HUDEP-2 (cell line): ENCODE measurements at regions not wholly inside any gene's neighbourhood (a gene's known extent, or its start where the extent isn't known, plus 50 kb on each side); places are given as distances from the start of the nearest gene placed in this dataset.
"Not testable (repeated sequence)": the region's sequence is repeated elsewhere in the genome, so short reads cannot be mapped to it uniquely, and the experiment has no call there.

Experiments
- DNase-seq, 76 experiments: peaks; one replicate each; lab custom pipeline; 2025; ENCODE audit not compliant: unreplicated experiment in 76 of 76; lab: John Stamatoyannopoulos, UW

- DNase-seq = peak in 32 of 76 experiments; percentile 1 to 68 (median 28)
These were observed 186.8 kb downstream of the TMA16 start for GRCh38 chr4:163681208-163681821.

DNA sequence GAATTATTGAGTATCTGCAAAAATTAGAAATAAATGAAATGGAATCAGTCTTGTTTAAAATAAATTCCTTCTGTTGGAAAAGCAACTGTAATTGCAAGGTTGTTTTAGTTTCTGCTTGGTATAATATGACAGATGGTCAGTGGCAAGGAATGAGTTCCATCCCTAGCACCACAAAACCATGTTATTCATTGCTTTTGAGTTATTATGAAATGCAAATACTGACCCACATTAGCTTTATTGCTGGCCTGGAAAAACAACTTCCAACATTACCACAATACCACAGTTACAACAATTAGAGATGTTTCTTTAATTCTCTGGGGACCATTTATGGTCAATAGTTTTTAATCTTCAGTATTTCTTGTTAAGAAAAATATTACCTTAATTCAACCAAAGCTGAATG is 194.4 kb downstream of the TMA16 start:
- DNase-seq = no peak

- no peak for DNase-seq
These were observed 198.7 kb downstream of the TMA16 start for GRCh38 chr4:163693211-163693610.

DNA sequence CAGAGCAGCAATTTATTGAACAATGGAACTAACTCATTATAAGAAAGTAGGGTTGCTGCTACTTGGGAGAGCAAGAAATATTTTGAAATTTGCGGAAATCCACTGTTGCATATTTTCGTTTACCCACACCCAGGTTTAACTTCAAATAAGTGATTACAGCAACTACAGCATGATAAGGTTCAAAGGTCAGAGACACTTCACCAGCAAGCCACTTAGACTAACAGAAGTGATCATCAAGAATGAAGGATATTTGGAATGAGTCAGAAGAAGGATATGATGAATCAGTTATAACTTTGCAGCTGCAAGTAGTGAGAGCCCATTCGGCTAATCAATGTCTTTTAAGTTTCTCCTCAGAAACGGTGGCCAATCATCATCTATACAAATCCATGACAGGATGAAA is 199.3 kb downstream of the TMA16 start:
- DNase-seq = no peak

- DNase-seq = no peak
These were observed 199.9 kb downstream of the TMA16 start for GRCh38 chr4:163694385-163694784.

- no peak for DNase-seq
These were observed 202.6 kb downstream of the TMA16 start for GRCh38 chr4:163697121-163697520.

DNA sequence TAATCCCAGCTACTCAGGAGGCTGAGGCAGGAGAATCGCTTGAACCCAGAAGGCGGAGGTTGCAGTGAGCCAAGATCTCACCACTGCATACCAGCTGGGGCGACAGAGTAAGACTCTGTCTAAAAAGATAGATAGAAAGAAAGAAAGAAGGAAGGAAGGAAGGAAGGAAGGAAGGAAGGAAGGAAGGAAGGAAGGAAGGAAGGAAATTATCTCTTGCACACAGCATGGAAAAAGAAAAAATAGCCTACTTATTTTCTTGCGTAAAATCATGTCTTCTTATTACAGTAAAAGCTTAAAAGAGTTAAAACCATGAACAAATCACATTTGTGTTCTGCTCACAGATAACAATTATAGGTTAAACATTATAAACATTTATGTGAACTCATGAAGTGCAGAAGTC is 205.9 kb downstream of the TMA16 start:
- DNase-seq = not testable (repeated sequence)

- no peak for DNase-seq
These were observed 207.4 kb downstream of the TMA16 start for GRCh38 chr4:163701916-163702315.

DNA sequence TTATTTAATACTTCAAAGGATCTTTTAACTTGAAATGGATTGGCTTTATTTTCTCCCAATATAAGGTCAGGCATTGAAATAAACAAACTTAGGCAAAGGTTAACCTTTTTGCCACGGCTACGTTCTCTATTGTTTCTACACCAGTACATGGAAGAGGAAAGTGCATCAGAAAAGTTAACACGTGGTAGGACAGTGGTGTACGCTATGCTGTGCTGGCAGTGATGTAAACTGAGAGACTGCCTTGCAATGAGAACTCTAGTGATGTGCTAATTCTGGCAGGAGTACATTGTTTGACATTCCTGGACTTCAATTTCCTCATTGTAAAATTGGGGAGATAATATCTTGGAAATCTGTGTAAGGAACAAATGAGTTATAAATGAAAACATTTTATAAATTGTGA is 208.2 kb downstream of the TMA16 start:
- no peak for DNase-seq

GRCh38 chr4:163703251-163703650 is 208.8 kb downstream of the TMA16 start:
- DNase-seq = no peak

DNA sequence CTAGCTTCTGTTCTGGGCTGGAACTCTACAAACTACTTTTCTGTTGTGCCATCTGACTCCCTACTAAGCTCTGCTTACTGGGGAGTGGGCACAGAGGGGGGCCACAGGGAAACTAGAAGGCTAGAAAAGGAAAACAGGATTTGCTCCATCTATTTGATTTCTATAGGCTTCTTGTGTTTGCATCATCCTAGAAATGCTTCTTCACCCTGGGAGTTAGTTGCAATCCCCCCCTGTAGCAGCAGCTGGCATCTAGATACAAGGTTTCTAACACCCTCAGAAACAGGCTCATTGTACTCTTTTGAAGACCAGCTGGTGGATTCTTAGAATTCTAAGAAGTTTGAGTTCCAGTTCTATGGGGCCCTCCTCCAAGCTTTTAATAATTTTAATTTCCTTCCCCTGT is 213.4 kb downstream of the TMA16 start:
- DNase-seq = no peak

GRCh38 chr4:163709601-163710000 is 215.1 kb downstream of the TMA16 start:
- no peak for DNase-seq

- no peak for DNase-seq
These were observed 215.7 kb downstream of the TMA16 start for GRCh38 chr4:163710158-163710557.

DNA sequence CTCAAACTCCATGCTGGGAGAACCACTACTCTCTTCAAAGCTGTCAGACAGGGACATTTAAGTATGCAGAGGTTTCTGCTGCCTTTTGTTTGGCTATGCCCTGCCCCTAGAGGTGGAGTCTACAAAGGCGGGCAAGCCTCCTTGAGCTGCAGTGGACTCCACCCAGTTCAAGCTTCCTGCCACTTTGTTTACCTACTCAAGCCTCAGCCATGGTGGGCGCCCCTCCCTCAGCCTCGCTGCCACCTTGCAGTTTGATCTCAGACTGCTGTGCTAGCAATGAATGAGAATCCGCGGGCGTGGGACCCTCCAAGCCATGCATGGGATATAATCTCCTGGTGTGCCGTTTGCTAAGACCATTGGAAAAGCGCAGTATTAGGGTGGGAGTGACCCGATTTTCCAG is 230.0 kb downstream of the TMA16 start:
- DNase-seq = not testable (repeated sequence)

- DNase-seq = no peak
These were observed 232.2 kb downstream of the TMA16 start for GRCh38 chr4:163726641-163727040.

- DNase-seq = no peak
These were observed 236.6 kb downstream of the TMA16 start for GRCh38 chr4:163731071-163731470.

- no peak for DNase-seq
These were observed 238.0 kb downstream of the TMA16 start for GRCh38 chr4:163732473-163732872.

GRCh38 chr4:163736876-163737275 is 242.4 kb downstream of the TMA16 start:
- DNase-seq = no peak

DNA sequence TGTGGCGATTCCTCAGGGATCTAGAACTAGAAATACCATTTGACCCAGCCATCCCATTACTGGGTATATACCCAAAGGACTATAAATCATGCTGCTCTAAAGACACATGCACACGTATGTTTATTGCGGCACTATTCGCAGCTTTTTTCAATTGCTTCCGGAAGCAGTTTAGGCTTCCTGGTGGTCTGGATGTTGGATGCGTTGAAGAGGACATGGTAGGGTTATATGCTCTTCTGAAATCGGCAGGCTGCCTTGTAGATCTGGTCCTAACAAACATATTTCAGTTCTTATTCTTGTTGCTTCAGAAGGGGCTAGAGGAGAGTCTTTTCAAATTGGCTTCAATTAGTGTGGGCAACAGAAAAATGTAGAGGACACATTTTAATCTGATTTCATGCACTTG is 243.4 kb downstream of the TMA16 start:
- DNase-seq = not testable (repeated sequence)

DNA sequence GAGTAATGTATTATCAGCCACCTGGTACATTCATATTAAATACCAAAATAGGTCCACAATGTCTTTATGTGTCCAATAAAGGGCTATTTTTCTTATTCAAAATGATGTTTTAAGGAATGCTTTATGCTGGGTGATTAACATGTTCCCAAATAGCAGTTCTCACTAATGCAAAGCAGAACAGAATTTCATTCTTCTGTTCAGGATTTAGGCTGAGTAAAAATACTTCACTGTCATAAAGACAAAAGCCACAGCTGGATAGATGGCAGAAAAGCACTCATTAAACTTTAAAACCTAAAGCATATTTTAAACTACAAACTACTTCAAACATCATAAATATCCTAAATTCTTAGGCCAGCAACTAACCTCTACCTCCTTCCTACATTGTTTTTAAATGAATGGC is 244.0 kb downstream of the TMA16 start:
- no peak for DNase-seq

DNA sequence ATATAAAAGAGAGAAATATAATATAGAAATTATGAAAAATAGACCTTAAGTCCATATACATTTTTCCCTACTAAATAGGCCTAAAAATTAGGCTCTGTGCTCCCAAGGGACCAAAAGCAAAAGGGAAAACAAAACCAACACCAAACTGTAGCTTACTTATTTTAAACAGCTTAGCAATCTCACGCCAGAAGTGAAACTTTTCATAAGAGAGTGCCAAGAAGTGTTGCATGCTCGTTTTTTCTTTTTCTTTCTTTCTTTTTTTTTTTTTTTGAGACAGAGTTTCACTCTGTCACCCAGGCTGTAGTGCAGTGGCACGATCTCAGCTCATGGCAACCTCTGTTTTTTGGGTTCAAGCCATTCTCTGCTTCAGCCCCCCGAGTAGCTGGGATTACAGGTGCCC is 250.4 kb downstream of the TMA16 start:
- DNase-seq = no peak

GRCh38 chr4:163747293-163747692 is 252.8 kb downstream of the TMA16 start:
- DNase-seq = no peak

- DNase-seq = no peak
These were observed 253.4 kb downstream of the TMA16 start for GRCh38 chr4:163747886-163748285.
